ENCODE measurements at regions not wholly inside any gene's neighbourhood (a gene's known extent, or its start where the extent isn't known, plus 50 kb on each side); places are given as distances from the start of the nearest gene placed in this dataset.
"Not testable (repeated sequence)": the region's sequence is repeated elsewhere in the genome, so short reads cannot be mapped to it uniquely, and the experiment has no call there.

DNA sequence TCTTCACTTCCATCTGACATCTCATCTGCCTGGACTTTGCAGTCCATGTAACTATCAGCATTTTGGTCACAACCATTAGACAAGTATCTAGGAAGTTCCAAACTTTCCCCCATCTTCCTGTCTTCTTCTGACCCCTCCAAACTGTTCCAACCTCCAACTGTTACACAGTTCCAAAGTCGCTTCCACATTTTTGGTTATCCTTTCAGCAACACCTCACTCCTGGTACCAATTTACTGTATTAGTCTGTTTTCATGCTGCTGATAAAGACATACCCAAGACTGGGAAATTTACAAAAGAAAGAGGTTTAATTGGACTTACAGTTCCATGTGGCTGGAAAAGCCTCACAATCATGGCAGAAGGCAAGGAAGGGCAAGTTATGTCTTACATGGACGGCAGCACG is 143.4 kb upstream of the OR4E1 start:
- not testable (repeated sequence) for TF ChIP-seq CTCF (optimal IDR thresholded peaks at IDR 0.05 in 1 of 3, IDR thresholded peaks at IDR 0.05 in 1 of 3, conservative IDR thresholded peaks at IDR 0.05 in 1 of 3; ENCODE audit: extremely low read depth in 1 of 3, insufficient read depth in 2 of 3, low read length in 3 of 3); EZH2 (IDR thresholded peaks at IDR 0.05; ENCODE audit: low read length)
